IMR-90 (cell line): ENCODE measurements at regions not wholly inside any gene's neighbourhood (a gene's known extent, or its start where the extent isn't known, plus 50 kb on each side); places are given as distances from the start of the nearest gene placed in this dataset.

Experiments used
- ATAC-seq: fragments of 200-7000 bp; cut with Tn5 transposase; 2 replicates; pipeline ENCODE4 v1.9.1; 2020; ENCODE audit warnings: low read depth, mild to moderate bottlenecking, moderate library complexity
- BruUV-seq: library from RNA; stranded (reverse); fragments of 400-500 nt; replicated peaks from 2 replicates; lab custom pipeline; 2021; lab: Mats Ljungman, UMichigan
- CTCF ChIA-PET: fragments of 300-600 bp; formaldehyde crosslinking; extraction: SDS; loops from one replicate; lab custom pipeline; 2021; ENCODE audit warnings: antibody characterized with exemption; lab: Yijun Ruan, JAX
- POLR2A ChIA-PET: fragments of 300-600 bp; sonication (Branson Sonifier 250); formaldehyde crosslinking; loops from one replicate; lab custom pipeline; 2022; ENCODE audit warnings: antibody characterized with exemption; ENCODE audit not compliant: unreplicated experiment; lab: Charles Lee
- DNase-seq: peaks from one replicate; pipeline ENCODE4 v3.0.0; 2013
- H2AFZ ChIP-seq: replicated peaks from 2 replicates; pipeline ENCODE3; 2013; ENCODE audit warnings: low read length, mild to moderate bottlenecking; ENCODE audit not compliant: poor library complexity
- H2AK5ac ChIP-seq: 2 replicates; pipeline ENCODE4 v1.6.1; 2013; ENCODE audit warnings: low read depth, low read length, inconsistent platforms
- H2AK9ac ChIP-seq: replicated peaks from 2 replicates; pipeline ENCODE3; 2013; ENCODE audit warnings: mild to moderate bottlenecking, low read depth, low read length, moderate library complexity; ENCODE audit not compliant: poor library complexity
- H2BK120ac ChIP-seq: 2 replicates; pipeline ENCODE4 v1.6.1; 2013; ENCODE audit warnings: low read depth, low read length, inconsistent platforms
- H2BK15ac ChIP-seq: 3 replicates; pipeline ENCODE4 v1.6.1; 2013; ENCODE audit warnings: low read depth, low read length, inconsistent platforms
- H2BK20ac ChIP-seq: 2 replicates; pipeline ENCODE4 v1.6.1; 2013; ENCODE audit warnings: low read depth, mild to moderate bottlenecking, inconsistent platforms, low read length, moderate library complexity
- H2BK5ac ChIP-seq: 2 replicates; pipeline ENCODE4 v1.6.1; 2013; ENCODE audit warnings: mild to moderate bottlenecking, low read depth, low read length, inconsistent platforms; ENCODE audit not compliant: poor library complexity, severe bottlenecking
- H3K14ac ChIP-seq: replicated peaks from 2 replicates; pipeline ENCODE4 v1.6.1; 2013; ENCODE audit warnings: low read depth, low read length, inconsistent platforms
- H3K18ac ChIP-seq: 2 replicates; pipeline ENCODE4 v1.6.1; 2013; ENCODE audit warnings: low read depth, low read length, control low read depth
- H3K23ac ChIP-seq: 2 replicates; pipeline ENCODE4 v1.6.1; 2013; ENCODE audit warnings: low read depth, low read length, inconsistent platforms
- H3K27ac ChIP-seq: 2 replicates; pipeline ENCODE4 v1.5.1; 2013; ENCODE audit warnings: mild to moderate bottlenecking, control low read depth, low read length; ENCODE audit not compliant: insufficient read depth
- H3K27me3 ChIP-seq: 2 replicates; pipeline ENCODE4 v1.6.1; 2013; ENCODE audit warnings: low read length; ENCODE audit not compliant: control insufficient read depth, insufficient read depth
- H3K36me3 ChIP-seq: 2 replicates; pipeline ENCODE4 v1.6.1; 2013; ENCODE audit warnings: low read length, mixed read lengths; ENCODE audit not compliant: control insufficient read depth, insufficient read depth
- H3K4ac ChIP-seq: 2 replicates; pipeline ENCODE4 v1.6.1; 2013; ENCODE audit warnings: low read depth, low read length, inconsistent platforms
- H3K4me1 ChIP-seq: 2 replicates; pipeline ENCODE4 v1.6.1; 2013; ENCODE audit warnings: low read length, mixed read lengths; ENCODE audit not compliant: control insufficient read depth, insufficient read depth
- H3K4me2 ChIP-seq: 2 replicates; pipeline ENCODE4 v1.6.1; 2013; ENCODE audit warnings: low read depth, mild to moderate bottlenecking, control low read depth, low read length, moderate library complexity
- H3K4me3 ChIP-seq: 2 replicates; pipeline ENCODE4 v1.5.1; 2013; ENCODE audit warnings: low read depth, mild to moderate bottlenecking, control low read depth, low read length, moderate library complexity; ENCODE audit not compliant: insufficient read depth
- H3K56ac ChIP-seq: 2 replicates; pipeline ENCODE4 v1.6.1; 2013; ENCODE audit warnings: low read length, inconsistent platforms; ENCODE audit not compliant: insufficient read depth; ENCODE audit errors: extremely low read depth
- H3K79me1 ChIP-seq, 2 experiments: 2 replicates each; pipeline ENCODE4 v1.6.1; 2013; ENCODE audit warnings: low read length in 2 of 2, inconsistent platforms in 1 of 2, low read depth in 1 of 2
- H3K9ac ChIP-seq: 2 replicates; pipeline ENCODE4 v1.6.1; 2013; ENCODE audit warnings: low read depth, low read length, control low read depth
- H3K9me1 ChIP-seq: 2 replicates; pipeline ENCODE4 v1.6.1; 2013; ENCODE audit warnings: low read length, inconsistent platforms; ENCODE audit not compliant: insufficient read depth
- H3K9me3 ChIP-seq: 2 replicates; pipeline ENCODE4 v1.6.1; 2013; ENCODE audit warnings: low read length; ENCODE audit not compliant: control insufficient read depth, insufficient read depth
- H4K20me1 ChIP-seq: 2 replicates; pipeline ENCODE4 v1.6.1; 2013; ENCODE audit warnings: low read length, inconsistent platforms; ENCODE audit not compliant: insufficient read depth
- H4K5ac ChIP-seq: 2 replicates; pipeline ENCODE4 v1.6.1; 2013; ENCODE audit warnings: mild to moderate bottlenecking, low read depth, low read length, control low read depth
- H4K8ac ChIP-seq, 2 experiments: 2 replicates each; pipeline ENCODE4 v1.6.1; 2013; ENCODE audit warnings: low read depth in 2 of 2, low read length in 2 of 2, control low read depth in 1 of 2, inconsistent platforms in 1 of 2
- H4K91ac ChIP-seq: 2 replicates; pipeline ENCODE4 v1.6.1; 2013; ENCODE audit warnings: low read depth, low read length, inconsistent platforms; ENCODE audit not compliant: insufficient read depth
- BHLHE40 ChIP-seq: fragments of 150-350 bp; IDR thresholded peaks from 2 replicates; pipeline ENCODE4 v1.6.1; 2016; ENCODE audit warnings: mild to moderate bottlenecking, low read depth, low read length
- CEBPB ChIP-seq: IDR thresholded peaks from 2 replicates; pipeline ENCODE4 v1.6.1; 2012; ENCODE audit warnings: low read depth, low read length, improper control_type of control experiment
- CHD1 ChIP-seq: IDR thresholded peaks from 2 replicates; pipeline ENCODE4 v1.6.1; 2012; ENCODE audit warnings: low read depth, low read length, improper control_type of control experiment
- FOS ChIP-seq: fragments of 150-350 bp; IDR thresholded peaks from 2 replicates; pipeline ENCODE4 v1.6.1; 2016; ENCODE audit warnings: low read depth, low read length
- MAFK ChIP-seq: IDR thresholded peaks from 2 replicates; pipeline ENCODE4 v1.6.1; 2012; ENCODE audit warnings: low read depth, low read length, improper control_type of control experiment
- MAZ ChIP-seq: IDR thresholded peaks from 2 replicates; pipeline ENCODE4 v1.6.1; 2012; ENCODE audit warnings: low read depth, mild to moderate bottlenecking, low read length, improper control_type of control experiment, moderate library complexity, borderline replicate concordance
- MXI1 ChIP-seq: IDR thresholded peaks from 2 replicates; pipeline ENCODE4 v1.6.1; 2012; ENCODE audit warnings: low read depth, mild to moderate bottlenecking, low read length, moderate library complexity, borderline replicate concordance
- NFE2L2 ChIP-seq: fragments of 150-350 bp; IDR thresholded peaks from 2 replicates; pipeline ENCODE4 v1.6.1; 2016; ENCODE audit warnings: low read depth, mild to moderate bottlenecking, low read length
- POLR2A ChIP-seq: IDR thresholded peaks from 2 replicates; pipeline ENCODE4 v1.6.1; 2012; ENCODE audit warnings: mild to moderate bottlenecking, low read depth, low read length
- RCOR1 ChIP-seq: IDR thresholded peaks from 2 replicates; pipeline ENCODE4 v1.6.1; 2012; ENCODE audit warnings: mild to moderate bottlenecking, low read length, improper control_type of control experiment; ENCODE audit not compliant: insufficient replicate concordance
- SMC3 ChIP-seq: fragments of 150-350 bp; IDR thresholded peaks from 2 replicates; pipeline ENCODE4 v1.6.1; 2016; ENCODE audit warnings: low read depth, mild to moderate bottlenecking, antibody characterized with exemption, low read length, moderate library complexity
- WGBS, 2 experiments: methylation state at CpG; one replicate each; pipeline versions ENCODE4 v1.1.5 to v1.1.7; 2013; ENCODE audit warnings: missing lambda C conversion rate in 2 of 2; ENCODE audit not compliant: insufficient read length in 1 of 2; ENCODE audit errors: extremely low coverage in 2 of 2; 5-methylcytosine and 5-hydroxymethylcytosine counted together
- dilution Hi-C: fragments of 300-500 bp; cut with HindIII; formaldehyde crosslinking; loops from one replicate; pipeline ENCODE4 v1.14.3; 2018; ENCODE audit warnings: low sequenced_read_pairs; ENCODE audit not compliant: unreplicated experiment
- in situ Hi-C: fragments of 300-500 bp; cut with MboI; formaldehyde crosslinking; loops from 3 replicates; pipeline ENCODE4 v1.14.3; 2019; ENCODE audit warnings: low sequenced_read_pairs, inconsistent platforms, mixed read lengths
- intact Hi-C: fragments of 100-400 bp; cut with micrococcal nuclease; formaldehyde crosslinking; loops from 2 replicates; pipeline ENCODE4 v1.10.0; 2022
- TF ChIP-seq, protein P1 (sequence below): fragments of 150-350 bp; IDR thresholded peaks from 2 replicates; pipeline ENCODE4 v1.6.1; 2017; ENCODE audit warnings: mild to moderate bottlenecking, antibody characterized with exemption, low read length, low read depth
- TF ChIP-seq, protein P2 (sequence below): fragments of 150-350 bp; IDR thresholded peaks from 2 replicates; pipeline ENCODE4 v1.6.1; 2016; ENCODE audit warnings: low read depth, mild to moderate bottlenecking, low read length, moderate library complexity, borderline replicate concordance
- TF ChIP-seq, protein P3 (sequence below): conservative IDR thresholded peaks from 2 replicates; pipeline ENCODE4 v1.5.1; 2012; ENCODE audit warnings: mild to moderate bottlenecking, low read depth, low read length, improper control_type of control experiment

DNA sequence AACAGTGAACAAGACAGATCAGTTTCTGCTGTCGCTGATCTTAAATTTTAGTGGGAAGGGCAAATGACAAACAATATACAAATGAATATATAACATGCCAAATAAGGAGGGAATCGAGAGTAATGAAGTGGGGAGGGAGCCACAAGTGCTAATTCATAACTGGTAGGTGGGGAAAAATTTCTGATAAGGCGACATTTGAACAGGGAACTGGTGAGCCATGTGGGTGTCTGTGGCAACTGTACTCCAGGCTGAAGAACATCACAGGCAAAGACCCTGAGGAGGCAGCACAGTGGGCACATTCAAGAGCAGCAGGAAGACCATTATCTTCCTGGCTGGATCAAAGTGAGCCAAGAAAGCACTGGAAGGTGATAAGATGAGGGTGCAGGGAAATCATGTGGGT, 51.6 kb upstream of the CD28 start:
- Histone ChIP-seq H4K20me1 (no peaks in the 10 kb centered on the region), H3K27ac (no peak overlapping the region), H4K8ac (no peak overlapping the region), H2AFZ (no peak overlapping the region), H3K18ac (no peak overlapping the region), H3K9me3 (no peaks in the 10 kb centered on the region), H2BK5ac (no peak overlapping the region), H4K5ac (no peak overlapping the region), H3K9me1 (0 out of 2 replicates have a peak, but pooled peaks cover 5% of the 10 kb centered on the region), H2BK15ac (no peak overlapping the region), H3K14ac (no peak overlapping the region), H3K4me1 (peaks cover 4% of the 10 kb centered on the region), H3K56ac (no peak overlapping the region), H2BK20ac (no peak overlapping the region), H3K4me2 (no peak overlapping the region), H2BK120ac (no peak overlapping the region), H3K23ac (no peak overlapping the region), H3K4ac (no peak overlapping the region), H3K27me3 (no peaks in the 10 kb centered on the region), H4K91ac (no peak overlapping the region), H3K79me1 (no peaks in the 10 kb centered on the region), H2AK5ac (no peak overlapping the region), H3K4me3 (no peak overlapping the region), H3K36me3 (no peaks in the 10 kb centered on the region), H3K9ac (no peak overlapping the region), H2AK9ac (no peak overlapping the region)
- intact Hi-C loops (loop anchor here (5.0 to 10.0 kb wide), 3 partner anchors 127 to 420 kb away; partner anchors contain the start of gene CYP20A1), in situ Hi-C loops (no loop called here), dilution Hi-C loops (no loop called here)
- BruUV-seq, result no TSS peak
- ChIA-PET POLR2A (interaction anchor here (0.6 kb wide), 1 partner anchor 226 kb away, joined by 9 read pairs; no protein-coding TSS in a partner anchor), CTCF (interaction anchor here (0.7 to 1.1 kb wide), 5 partner anchors 27 to 162 kb away, joined by 3 to 5 read pairs (median 3); no protein-coding TSS in a partner anchor)
- 88% methylated on average over 1 of the region's 3 CpGs; no CpG with 5 or more reads in 1 of the 2 experiments for WGBS, 2 experiments
- DNase-seq (no peak), ATAC-seq (no peak)
- TF ChIP-seq, protein P1, sequence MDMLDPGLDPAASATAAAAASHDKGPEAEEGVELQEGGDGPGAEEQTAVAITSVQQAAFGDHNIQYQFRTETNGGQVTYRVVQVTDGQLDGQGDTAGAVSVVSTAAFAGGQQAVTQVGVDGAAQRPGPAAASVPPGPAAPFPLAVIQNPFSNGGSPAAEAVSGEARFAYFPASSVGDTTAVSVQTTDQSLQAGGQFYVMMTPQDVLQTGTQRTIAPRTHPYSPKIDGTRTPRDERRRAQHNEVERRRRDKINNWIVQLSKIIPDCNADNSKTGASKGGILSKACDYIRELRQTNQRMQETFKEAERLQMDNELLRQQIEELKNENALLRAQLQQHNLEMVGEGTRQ, result no peak
- no peak for TF ChIP-seq CHD1
- TF ChIP-seq FOS, result no peak
- no peak for TF ChIP-seq MAFK
- no peak for TF ChIP-seq MAZ
- no peak for TF ChIP-seq MXI1
- TF ChIP-seq POLR2A, result no peak
- TF ChIP-seq BHLHE40, result no peak
- no peak for TF ChIP-seq CEBPB
- TF ChIP-seq, protein P2, sequence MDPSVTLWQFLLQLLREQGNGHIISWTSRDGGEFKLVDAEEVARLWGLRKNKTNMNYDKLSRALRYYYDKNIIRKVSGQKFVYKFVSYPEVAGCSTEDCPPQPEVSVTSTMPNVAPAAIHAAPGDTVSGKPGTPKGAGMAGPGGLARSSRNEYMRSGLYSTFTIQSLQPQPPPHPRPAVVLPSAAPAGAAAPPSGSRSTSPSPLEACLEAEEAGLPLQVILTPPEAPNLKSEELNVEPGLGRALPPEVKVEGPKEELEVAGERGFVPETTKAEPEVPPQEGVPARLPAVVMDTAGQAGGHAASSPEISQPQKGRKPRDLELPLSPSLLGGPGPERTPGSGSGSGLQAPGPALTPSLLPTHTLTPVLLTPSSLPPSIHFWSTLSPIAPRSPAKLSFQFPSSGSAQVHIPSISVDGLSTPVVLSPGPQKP, result no peak
- no peak for TF ChIP-seq SMC3
- no peak for TF ChIP-seq NFE2L2
- TF ChIP-seq, protein P3, sequence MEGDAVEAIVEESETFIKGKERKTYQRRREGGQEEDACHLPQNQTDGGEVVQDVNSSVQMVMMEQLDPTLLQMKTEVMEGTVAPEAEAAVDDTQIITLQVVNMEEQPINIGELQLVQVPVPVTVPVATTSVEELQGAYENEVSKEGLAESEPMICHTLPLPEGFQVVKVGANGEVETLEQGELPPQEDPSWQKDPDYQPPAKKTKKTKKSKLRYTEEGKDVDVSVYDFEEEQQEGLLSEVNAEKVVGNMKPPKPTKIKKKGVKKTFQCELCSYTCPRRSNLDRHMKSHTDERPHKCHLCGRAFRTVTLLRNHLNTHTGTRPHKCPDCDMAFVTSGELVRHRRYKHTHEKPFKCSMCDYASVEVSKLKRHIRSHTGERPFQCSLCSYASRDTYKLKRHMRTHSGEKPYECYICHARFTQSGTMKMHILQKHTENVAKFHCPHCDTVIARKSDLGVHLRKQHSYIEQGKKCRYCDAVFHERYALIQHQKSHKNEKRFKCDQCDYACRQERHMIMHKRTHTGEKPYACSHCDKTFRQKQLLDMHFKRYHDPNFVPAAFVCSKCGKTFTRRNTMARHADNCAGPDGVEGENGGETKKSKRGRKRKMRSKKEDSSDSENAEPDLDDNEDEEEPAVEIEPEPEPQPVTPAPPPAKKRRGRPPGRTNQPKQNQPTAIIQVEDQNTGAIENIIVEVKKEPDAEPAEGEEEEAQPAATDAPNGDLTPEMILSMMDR, result no peak
- no peak for TF ChIP-seq RCOR1
